GM11168 (cell line): ENCODE measurements at regions not wholly inside any gene's neighbourhood (a gene's known extent, or its start where the extent isn't known, plus 50 kb on each side); places are given as distances from the start of the nearest gene placed in this dataset.

Experiments
- in situ Hi-C: fragments of 300-500 bp; cut with MboI; formaldehyde crosslinking; loops from one replicate; pipeline ENCODE4 v1.12.0; 2022; ENCODE audit warnings: low sequenced_read_pairs; ENCODE audit not compliant: unreplicated experiment

DNA sequence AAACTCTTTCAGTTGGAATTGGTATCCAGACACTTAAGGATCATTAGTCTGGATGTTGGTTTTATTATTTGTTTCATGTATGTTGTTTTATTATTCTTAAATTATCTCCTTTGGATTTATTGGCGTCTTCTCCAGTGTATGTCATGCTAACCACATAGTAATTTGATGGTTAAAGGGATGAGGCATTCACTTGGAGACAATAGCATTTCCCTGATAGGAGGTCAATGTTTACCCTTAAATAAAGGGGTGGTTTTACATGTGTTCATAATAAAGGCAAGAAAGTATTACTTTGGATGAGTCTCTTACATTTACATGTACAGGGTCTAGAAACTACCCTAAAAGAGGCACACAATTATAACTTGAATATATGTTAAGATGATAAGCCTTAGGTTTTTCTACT is 51.2 kb upstream of the RNF144B start:
- in situ Hi-C loops: no loop called here

DNA sequence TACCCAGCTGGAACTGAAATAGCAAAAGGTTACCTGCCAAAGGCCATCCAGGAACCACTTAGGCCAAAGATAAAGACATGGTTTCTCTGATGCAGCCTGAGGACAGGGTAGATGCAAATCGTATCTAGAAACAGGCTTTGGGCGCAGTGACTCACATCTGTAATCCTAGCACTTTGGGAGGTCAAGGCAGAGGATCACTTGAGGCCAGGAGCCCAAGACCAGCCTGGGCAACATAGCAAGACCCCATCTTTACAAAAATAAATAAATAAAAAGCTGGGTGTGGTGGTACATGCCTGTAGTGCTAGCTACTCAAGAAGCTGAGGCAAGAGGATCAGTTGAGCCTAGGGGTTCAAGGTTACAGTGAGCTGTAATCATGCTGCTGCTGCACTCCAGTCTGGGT is 52.9 kb upstream of the RNF144B start:
- in situ Hi-C loops: loop anchor here (5.0 kb wide), 1 partner anchor 168 kb away; no protein-coding TSS in a partner anchor

DNA sequence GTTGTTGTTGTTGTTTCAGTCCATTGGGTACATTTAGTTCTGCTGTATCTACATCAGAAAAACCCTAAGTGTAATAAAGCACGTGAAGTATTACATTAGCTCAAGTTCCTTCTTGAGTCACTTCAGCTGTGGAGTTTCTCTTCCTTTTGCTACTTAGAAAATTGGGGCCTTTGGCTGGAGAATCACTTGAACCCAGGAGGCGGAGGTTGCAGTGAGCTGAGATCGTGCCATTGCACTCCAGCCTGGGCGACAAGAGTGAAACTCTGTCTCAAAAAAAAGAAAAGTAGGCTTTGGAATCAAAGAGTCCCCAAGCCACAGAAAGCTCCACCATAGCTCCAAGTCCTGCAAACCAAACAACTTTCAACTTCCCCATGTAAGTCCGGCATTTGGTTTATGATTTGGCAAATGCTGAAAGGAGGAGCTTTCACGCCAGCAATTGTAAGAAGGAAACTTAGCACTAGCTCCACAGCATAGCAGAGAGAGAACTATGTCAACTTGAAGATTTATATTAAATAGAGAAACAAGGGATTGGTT is 56.5 kb upstream of the RNF144B start:
- in situ Hi-C loops: loop anchor here (5.0 kb wide), 1 partner anchor 172 kb away; no protein-coding TSS in a partner anchor

DNA sequence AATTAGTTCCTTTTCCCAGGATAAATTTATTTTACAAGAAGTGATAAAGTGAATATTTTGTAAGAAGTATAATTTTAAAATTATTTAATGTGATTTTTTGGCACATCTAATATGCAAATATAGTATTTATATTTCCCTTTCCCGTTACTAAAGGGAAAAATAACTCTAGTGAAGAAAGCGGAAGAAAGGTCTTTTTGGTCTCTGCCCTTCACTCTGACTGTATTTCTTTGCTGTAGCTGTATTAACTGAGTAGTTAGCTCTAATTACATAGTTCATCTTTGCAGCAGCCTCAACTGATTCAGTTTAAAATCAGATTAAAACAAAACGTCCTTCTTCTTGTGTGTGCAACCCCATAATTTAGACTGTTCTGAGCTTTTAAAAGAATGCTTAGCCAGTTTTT is 57.4 kb upstream of the RNF144B start:
- in situ Hi-C loops: loop anchor here (5.0 kb wide), 1 partner anchor 173 kb away; no protein-coding TSS in a partner anchor

DNA sequence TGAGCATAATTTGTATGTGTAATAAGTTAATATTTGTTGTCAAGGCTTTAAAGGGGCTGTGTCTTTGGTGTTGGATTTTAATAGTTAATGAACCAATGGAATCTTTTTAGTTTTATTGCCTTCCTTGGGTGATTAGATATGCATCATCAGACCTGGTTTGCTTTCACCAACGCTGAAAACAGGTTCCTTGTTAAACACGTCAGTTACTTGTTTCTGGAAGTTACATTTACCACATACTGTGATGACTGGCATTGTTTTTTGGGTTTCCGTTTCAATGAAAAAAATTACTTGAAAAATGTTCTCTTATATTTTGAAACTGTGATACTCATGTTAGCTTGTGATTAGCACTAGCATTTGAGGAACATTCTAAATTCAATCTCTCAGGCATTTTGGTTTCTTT is 58.6 kb upstream of the RNF144B start:
- in situ Hi-C loops: no loop called here

DNA sequence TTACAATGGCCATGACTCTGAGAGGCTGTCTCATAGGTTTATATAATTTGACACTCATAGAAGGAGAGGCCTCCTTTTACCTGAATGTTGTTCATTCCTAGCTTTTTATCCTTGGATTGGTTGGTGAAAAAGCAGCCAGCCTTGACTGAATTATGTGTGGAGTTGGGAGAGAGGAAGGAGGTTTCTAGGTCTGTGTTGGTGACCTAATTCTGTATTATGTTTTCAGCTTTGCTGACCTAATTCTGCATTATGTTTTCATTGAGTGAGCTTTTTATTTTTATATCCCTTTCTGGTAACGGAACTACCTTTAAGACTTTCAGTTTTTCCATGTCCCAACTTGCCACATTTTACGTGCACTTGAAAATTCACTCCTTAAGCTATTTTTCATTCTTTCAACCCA is 59.1 kb upstream of the RNF144B start:
- in situ Hi-C loops: no loop called here

DNA sequence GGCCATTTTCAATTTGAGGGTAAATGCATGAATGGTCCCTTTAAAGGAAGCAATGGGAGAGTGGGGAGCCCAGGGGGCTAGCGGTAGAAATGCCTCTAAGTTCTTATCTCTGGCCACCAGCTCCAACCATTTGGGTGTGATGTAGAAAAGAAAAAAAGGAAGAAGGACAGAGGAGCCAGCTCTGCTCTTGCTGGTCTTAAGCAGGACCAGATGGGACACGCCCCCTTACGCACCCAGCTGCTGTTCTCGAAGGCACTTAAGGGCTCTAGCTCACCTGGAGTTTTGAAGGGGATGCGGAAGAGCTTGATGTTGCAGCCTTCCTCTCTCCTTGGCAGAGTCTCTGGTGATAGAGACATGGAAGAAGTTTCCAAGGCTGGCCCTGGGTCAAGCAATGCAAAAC is 59.5 kb upstream of the RNF144B start:
- in situ Hi-C loops: no loop called here

DNA sequence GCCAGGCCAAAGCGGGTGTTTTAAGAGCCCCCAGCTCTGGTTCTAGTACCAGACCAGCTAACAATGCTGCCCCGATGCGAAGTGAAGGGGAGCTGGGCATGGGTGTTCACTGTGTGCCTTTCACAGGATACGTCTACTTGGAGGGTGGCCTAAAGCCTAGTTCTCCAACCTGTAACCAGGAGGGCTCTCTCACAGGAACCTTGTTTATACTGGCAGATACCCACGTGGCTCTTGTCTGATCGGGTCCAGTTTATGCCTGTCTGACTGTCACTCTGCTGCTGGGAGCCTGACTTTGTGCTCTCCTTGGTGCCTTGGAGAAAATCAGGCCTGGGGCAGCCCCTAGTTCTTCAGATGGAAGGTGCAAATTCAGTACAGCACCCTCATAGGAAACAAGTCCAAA is 60.2 kb upstream of the RNF144B start:
- in situ Hi-C loops: no loop called here

DNA sequence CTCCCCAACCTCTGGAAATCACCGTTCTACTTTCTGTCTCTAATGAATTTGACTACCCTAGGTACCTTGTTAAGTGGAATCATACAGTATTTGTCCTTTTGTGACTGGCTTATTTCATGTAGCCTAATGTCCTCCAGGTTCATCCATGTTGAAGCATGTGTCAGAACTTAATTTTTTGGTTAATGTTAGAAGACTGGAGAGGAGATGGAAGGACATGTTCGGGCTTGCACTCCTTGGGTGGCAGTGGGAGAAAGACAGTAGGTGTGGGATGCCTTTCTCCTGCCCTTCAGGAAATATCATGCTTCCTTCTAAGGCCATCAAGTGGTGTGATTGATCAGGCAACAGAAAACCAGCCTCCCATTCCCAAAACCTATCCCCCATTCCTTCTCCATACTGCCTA is 61.1 kb upstream of the RNF144B start:
- in situ Hi-C loops: no loop called here

DNA sequence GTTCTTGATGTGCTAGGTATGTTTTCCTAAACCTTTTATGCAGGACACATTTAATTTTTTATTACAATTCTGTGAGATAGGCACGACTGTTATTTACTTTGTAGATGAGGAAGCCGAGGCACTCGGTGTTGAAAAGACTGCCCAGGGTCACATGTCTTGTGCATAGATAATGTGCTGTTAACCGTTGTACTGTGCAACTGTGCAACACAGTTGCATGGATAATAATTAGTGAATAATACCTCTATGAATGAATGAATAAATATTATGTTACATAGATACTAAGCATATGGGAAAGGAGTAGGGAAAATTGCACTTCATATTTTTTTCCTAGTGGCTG is 60.3 kb upstream of the DEK start:
- in situ Hi-C loops: no loop called here

DNA sequence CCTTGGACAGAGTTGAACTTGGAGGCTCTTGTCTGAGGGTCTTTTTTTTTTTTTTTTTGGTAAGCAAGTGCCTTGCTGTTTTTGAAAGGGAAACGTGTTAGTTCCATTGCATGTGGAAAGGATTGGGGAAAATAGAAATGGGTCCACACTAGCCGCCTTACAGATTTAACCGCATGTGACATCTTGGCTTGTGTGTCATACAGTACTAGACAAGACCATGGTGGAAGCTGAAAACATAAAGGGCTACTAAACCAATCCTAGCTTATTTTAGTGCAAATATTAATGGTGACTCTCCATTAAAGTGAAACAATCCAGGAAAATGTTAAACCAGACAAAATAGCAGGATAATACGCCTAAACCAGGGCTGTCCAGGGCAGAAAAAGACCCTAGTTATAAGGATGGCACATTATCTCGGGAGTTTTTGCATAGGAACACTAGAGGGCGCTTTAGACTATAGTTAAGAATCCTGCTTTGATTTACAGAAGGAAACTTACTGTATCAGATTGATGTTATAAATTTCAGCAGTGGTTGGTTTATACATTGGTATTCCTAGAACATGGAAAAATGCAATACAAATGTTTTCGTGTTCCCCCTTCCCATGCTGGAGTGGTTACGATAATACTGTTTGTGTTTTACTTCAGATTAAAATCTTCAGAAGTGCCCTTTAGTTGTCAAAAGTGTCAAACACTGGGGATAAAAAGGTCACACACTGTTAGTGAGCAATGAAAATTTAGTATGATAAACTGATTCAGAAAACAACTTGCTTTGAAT is 59.8 kb upstream of the DEK start:
- in situ Hi-C loops: no loop called here

DNA sequence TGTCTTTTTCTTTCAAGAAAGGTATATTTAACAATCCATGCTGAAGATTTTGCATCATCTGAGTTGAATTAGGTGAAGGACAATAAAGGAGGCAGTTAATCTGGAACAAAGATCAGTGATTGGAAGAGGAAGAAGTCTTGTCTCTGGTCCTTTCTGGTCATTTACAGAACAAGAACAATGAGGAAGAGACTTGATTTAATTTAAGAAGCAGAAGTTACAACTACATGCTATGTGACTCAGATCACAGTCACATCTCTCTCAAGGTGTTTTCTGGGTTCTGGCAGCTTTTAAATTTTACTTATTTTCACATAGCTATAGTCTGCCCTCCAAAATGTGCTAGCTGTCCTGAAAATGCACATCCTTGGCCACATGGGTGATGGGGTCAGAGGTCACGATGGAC is 53.5 kb upstream of the DEK start:
- in situ Hi-C loops: no loop called here

DNA sequence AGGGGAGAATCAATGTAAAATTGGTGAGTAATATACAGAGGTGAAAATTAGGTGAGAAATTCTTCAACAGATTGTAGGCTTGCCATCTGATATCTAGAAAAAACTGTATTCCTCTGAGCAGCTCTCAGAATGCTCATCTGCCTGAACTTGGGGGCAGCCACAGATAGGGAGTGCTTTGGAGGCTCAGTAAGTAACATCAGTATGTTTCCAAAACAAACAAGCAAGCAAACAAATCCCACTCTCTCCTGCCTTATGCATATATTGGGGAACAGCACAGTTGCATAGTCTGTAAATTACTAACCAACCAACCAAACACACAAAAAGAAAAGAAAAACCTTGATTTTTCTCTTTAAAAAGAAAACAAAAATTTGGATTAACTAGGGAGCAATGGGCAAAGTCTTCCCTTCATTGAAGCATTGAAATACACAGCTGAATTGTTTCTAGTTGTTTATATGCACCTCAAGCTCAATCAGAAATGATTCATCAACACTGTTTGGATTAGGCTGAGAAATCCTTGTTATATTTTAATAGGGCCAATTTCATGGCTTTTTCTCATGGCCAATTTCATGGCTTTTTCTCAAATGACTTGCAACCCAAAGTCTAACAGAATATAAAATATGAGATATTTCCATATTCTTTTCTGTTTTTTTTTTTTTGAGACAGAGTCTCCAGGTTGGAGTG is 50.1 kb upstream of the DEK start:
- in situ Hi-C loops: no loop called here
